ENCODE measurements at regions not wholly inside any gene's neighbourhood (a gene's known extent, or its start where the extent isn't known, plus 50 kb on each side); places are given as distances from the start of the nearest gene placed in this dataset.

GRCh38 chr11:23308041-23308440, 447.8 kb upstream of the CCDC179 start:
- H3K4me1 ChIP-seq, result no peaks in the 10 kb centered on the region
- no peaks in the 10 kb centered on the region for H3K79me2 ChIP-seq (ENCODE audit: low read depth)
- H3K9me3 Mint-ChIP-seq, result peaks cover 8% of the 10 kb centered on the region
- H3K4me1 Mint-ChIP-seq, result peaks cover 11% of the 10 kb centered on the region
- no peaks in the 10 kb centered on the region for H3K9me3 ChIP-seq (ENCODE audit: low read depth)
- H3F3A ChIP-seq (ENCODE audit: low read depth), result no peaks in the 10 kb centered on the region
- no peaks in the 10 kb centered on the region for H3K36me3 Mint-ChIP-seq
- H3K4me3 ChIP-seq, result no peak overlapping the region
- no peak overlapping the region for H3K4me3 Mint-ChIP-seq
- H4K20me1 ChIP-seq (ENCODE audit: low read depth), result no peaks in the 10 kb centered on the region
- no peak overlapping the region for H3K4me2 ChIP-seq
- no peak overlapping the region for H3K9ac ChIP-seq
- no peak overlapping the region for H2AFZ ChIP-seq (replicated peaks)
- H3K36me3 ChIP-seq, result no peaks in the 10 kb centered on the region
- H3K27me3 ChIP-seq, result no peaks in the 10 kb centered on the region
- no peak overlapping the region for H3K27ac ChIP-seq
- peaks cover 3% of the 10 kb centered on the region for H3K27me3 Mint-ChIP-seq (ENCODE audit: insufficient read depth, low read depth)
- no peak for TF ChIP-seq EZH2 (IDR thresholded peaks at IDR 0.05)
- TF ChIP-seq EZH2phosphoT487 (IDR thresholded peaks at IDR 0.05), result no peak
- no peak for TF ChIP-seq CTCF (IDR thresholded peaks at IDR 0.05)
- DNase-seq (ENCODE audit: low spot score), result no peak
- no peak overlapping the region for H3K27ac Mint-ChIP-seq

- no peaks in the 10 kb centered on the region for H3K79me2 ChIP-seq (ENCODE audit: low read depth)
- H3K4me3 Mint-ChIP-seq, result no peak overlapping the region
- H3F3A ChIP-seq (ENCODE audit: low read depth), result no peaks in the 10 kb centered on the region
- H3K36me3 ChIP-seq, result no peaks in the 10 kb centered on the region
- H3K4me2 ChIP-seq, result no peak overlapping the region
- no peak for DNase-seq (ENCODE audit: low spot score)
- H3K4me3 ChIP-seq, result no peak overlapping the region
- no peak overlapping the region for H3K9ac ChIP-seq
- no peaks in the 10 kb centered on the region for H3K9me3 ChIP-seq (ENCODE audit: low read depth)
- H3K4me1 ChIP-seq, result no peaks in the 10 kb centered on the region
- peaks cover 3% of the 10 kb centered on the region for H3K27me3 Mint-ChIP-seq (ENCODE audit: insufficient read depth, low read depth)
- H3K9me3 Mint-ChIP-seq, result peaks cover 2% of the 10 kb centered on the region
- H3K27ac ChIP-seq, result no peak overlapping the region
- no peaks in the 10 kb centered on the region for H3K36me3 Mint-ChIP-seq
- peaks cover 14% of the 10 kb centered on the region for H3K4me1 Mint-ChIP-seq
- TF ChIP-seq CTCF (IDR thresholded peaks at IDR 0.05) (no peak), EZH2phosphoT487 (IDR thresholded peaks at IDR 0.05) (no peak), EZH2 (IDR thresholded peaks at IDR 0.05) (no peak)
- no peaks in the 10 kb centered on the region for H3K27me3 ChIP-seq
- H3K27ac Mint-ChIP-seq, result no peak overlapping the region
- H4K20me1 ChIP-seq (ENCODE audit: low read depth), result no peaks in the 10 kb centered on the region
- H2AFZ ChIP-seq (replicated peaks), result no peak overlapping the region
These were observed 450.0 kb upstream of the CCDC179 start for GRCh38 chr11:23310276-23310675.

- H3K4me2 ChIP-seq, result no peak overlapping the region
These were observed 452.0 kb upstream of the CCDC179 start for GRCh38 chr11:23311986-23312940.

More at GRCh38 chr11:23311986-23312940, 452.0 kb upstream of the CCDC179 start:
- no peaks in the 10 kb centered on the region for H4K20me1 ChIP-seq (ENCODE audit: low read depth)
- Mint-ChIP-seq H3K27me3 (ENCODE audit: insufficient read depth, low read depth) (peaks cover 3% of the 10 kb centered on the region), H3K27ac (no peak overlapping the region), H3K4me3 (no peak overlapping the region), H3K4me1 (peaks cover 14% of the 10 kb centered on the region), H3K36me3 (no peaks in the 10 kb centered on the region), H3K9me3 (peaks cover 5% of the 10 kb centered on the region)
- no peaks in the 10 kb centered on the region for H3K27me3 ChIP-seq
- peak; percentile 3 for DNase-seq (ENCODE audit: low spot score)
- H3K9me3 ChIP-seq (ENCODE audit: low read depth), result no peaks in the 10 kb centered on the region
- H3K9ac ChIP-seq, result no peak overlapping the region
- H3K36me3 ChIP-seq, result no peaks in the 10 kb centered on the region
- no peak for TF ChIP-seq CTCF (IDR thresholded peaks at IDR 0.05)
- no peak for TF ChIP-seq EZH2 (IDR thresholded peaks at IDR 0.05)
- TF ChIP-seq EZH2phosphoT487 (IDR thresholded peaks at IDR 0.05), result no peak
- no peaks in the 10 kb centered on the region for H3K4me1 ChIP-seq
- H3K27ac ChIP-seq, result no peak overlapping the region
- no peak overlapping the region for H3K4me3 ChIP-seq
- H2AFZ ChIP-seq (replicated peaks), result no peak overlapping the region
- no peaks in the 10 kb centered on the region for H3F3A ChIP-seq (ENCODE audit: low read depth)
- no peaks in the 10 kb centered on the region for H3K79me2 ChIP-seq (ENCODE audit: low read depth)

Measured in neural progenitor cell (in vitro differentiated cells).